D721Med (cell line): ENCODE measurements at regions not wholly inside any gene's neighbourhood (a gene's known extent, or its start where the extent isn't known, plus 50 kb on each side); places are given as distances from the start of the nearest gene placed in this dataset.
"Not testable (repeated sequence)": the region's sequence is repeated elsewhere in the genome, so short reads cannot be mapped to it uniquely, and the experiment has no call there.

Experiments
- DNase-seq: peaks from one replicate; pipeline ENCODE4 v3.0.0; 2011; ENCODE audit warnings: low spot score; ENCODE audit not compliant: insufficient read length
- FAIRE-seq: peaks from 2 replicates; lab custom pipeline; 2011; peaks lifted over from hg19 to GRCh38; lab: Jason Lieb, UNC
- CTCF ChIP-seq: IDR thresholded peaks from 2 replicates; pipeline ENCODE4 v1.5.1; 2012; ENCODE audit warnings: mild to moderate bottlenecking, control low read depth; ENCODE audit not compliant: insufficient read depth; ENCODE audit errors: missing control alignments

GRCh38 chr16:29300030-29300491 lies 106.5 kb downstream of the NPIPB11 start:
- DNase-seq = not testable (repeated sequence)

GRCh38 chr16:29298997-29299396 lies 107.5 kb downstream of the NPIPB11 start:
- DNase-seq, FAIRE-seq: not testable (repeated sequence)

More at GRCh38 chr16:29300030-29300491, 106.5 kb downstream of the NPIPB11 start:
- FAIRE-seq = not testable (repeated sequence)

GRCh38 chr16:29298307-29298706 lies 108.2 kb downstream of the NPIPB11 start:
- DNase-seq, FAIRE-seq: not testable (repeated sequence)

GRCh38 chr16:29297809-29298177 lies 108.7 kb downstream of the NPIPB11 start:
- not testable (repeated sequence) for DNase-seq, FAIRE-seq

- FAIRE-seq, DNase-seq: not testable (repeated sequence)
These were observed 109.2 kb downstream of the NPIPB11 start for GRCh38 chr16:29297144-29297808.

- FAIRE-seq, DNase-seq: not testable (repeated sequence)
These were observed 110.3 kb downstream of the NPIPB11 start for GRCh38 chr16:29296176-29296575.

- not testable (repeated sequence) for FAIRE-seq, DNase-seq
These were observed 111.3 kb downstream of the NPIPB11 start for GRCh38 chr16:29294951-29295795.

GRCh38 chr16:29294400-29294933 lies 112.0 kb downstream of the NPIPB11 start:
- not testable (repeated sequence) for DNase-seq, FAIRE-seq

GRCh38 chr16:29293545-29293944 lies 113.0 kb downstream of the NPIPB11 start:
- DNase-seq, FAIRE-seq: not testable (repeated sequence)

- not testable (repeated sequence) for FAIRE-seq, DNase-seq
These were observed 113.5 kb downstream of the NPIPB11 start for GRCh38 chr16:29292952-29293471.

GRCh38 chr16:29291329-29292271 lies 114.9 kb downstream of the NPIPB11 start:
- not testable (repeated sequence) for FAIRE-seq, DNase-seq

- DNase-seq = no peak
- TF ChIP-seq CTCF = no peak
- FAIRE-seq = no peak
These were observed 115.8 kb downstream of the NPIPB11 start for GRCh38 chr16:29290631-29291247.

- FAIRE-seq = not testable (repeated sequence)
These were observed 116.8 kb downstream of the NPIPB11 start for GRCh38 chr16:29289516-29290239.

GRCh38 chr16:29288711-29289474 lies 117.6 kb downstream of the NPIPB11 start:
- DNase-seq = not testable (repeated sequence)

More at GRCh38 chr16:29289516-29290239, 116.8 kb downstream of the NPIPB11 start:
- not testable (repeated sequence) for DNase-seq

GRCh38 chr16:29287871-29288535 lies 118.5 kb downstream of the NPIPB11 start:
- DNase-seq, FAIRE-seq: not testable (repeated sequence)

More at GRCh38 chr16:29288711-29289474, 117.6 kb downstream of the NPIPB11 start:
- not testable (repeated sequence) for FAIRE-seq
